Heart right ventricle (tissue), 16 donors: ENCODE measurements at regions not wholly inside any gene's neighbourhood (a gene's known extent, or its start where the extent isn't known, plus 50 kb on each side); places are given as distances from the start of the nearest gene placed in this dataset.

ENCODE experiments used
- ATAC-seq, 8 donors: fragments of 200-7000 bp; cut with Tn5 transposase; one replicate each; pipeline ENCODE4 v1.9.1; 2020; ENCODE audit warnings: mild to moderate bottlenecking in 8 of 8, moderate library complexity in 8 of 8, moderate number of reproducible peaks in 1 of 8
- DNase-seq, 2 donors: peaks; one replicate each; pipeline ENCODE4 v3.0.0-alpha.2; 2020
- H3K27ac ChIP-seq, 10 donors: fragments of 200-600 bp; sonication (generic) in 2 of 10; one replicate each; pipeline versions ENCODE4 v1.5.0 to v1.8.0; 2020 to 2022; ENCODE audit warnings: mild to moderate bottlenecking in 3 of 10
- H3K27me3 ChIP-seq, 7 donors: fragments of 200-600 bp; one replicate each; pipeline ENCODE4 v1.8.0; 2021 to 2022; ENCODE audit warnings: mild to moderate bottlenecking in 2 of 7
- H3K36me3 ChIP-seq, 9 donors: fragments of 200-600 bp; sonication (generic) in 1 of 9; one replicate each; pipeline versions ENCODE4 v1.5.0 to v1.8.0; 2020 to 2022; ENCODE audit warnings: mild to moderate bottlenecking in 2 of 9
- H3K4me1 ChIP-seq, 9 donors: fragments of 200-600 bp; sonication (generic) in 1 of 9; one replicate each; pipeline versions ENCODE4 v1.5.0 to v1.8.0; 2020 to 2022; ENCODE audit warnings: mild to moderate bottlenecking in 4 of 9
- H3K4me3 ChIP-seq, 10 donors: fragments of 200-600 bp; sonication (generic) in 2 of 10; one replicate each; pipeline versions ENCODE4 v1.5.0 to v1.8.0; 2020 to 2022; ENCODE audit warnings: mild to moderate bottlenecking in 7 of 10, moderate library complexity in 2 of 10
- H3K9me3 ChIP-seq, 11 donors: fragments of 200-600 bp in 10 of 11; sonication (generic) in 2 of 11; one replicate each; pipeline versions ENCODE4 v1.5.0 to v1.8.0; 2013 to 2022; ENCODE audit warnings: mild to moderate bottlenecking in 2 of 11, control low read depth in 1 of 11, moderate library complexity in 1 of 11
- WGBS, 2 donors: extraction: QIAGEN DNeasy Blood & Tissue Kit; methylation state at CpG; one replicate each; pipeline ENCODE4 v1.1.7; 2013; ENCODE audit warnings: inconsistent platforms in 1 of 2; 5-methylcytosine and 5-hydroxymethylcytosine counted together
- intact Hi-C, 10 donors: fragments of 100-400 bp; cut with DNase I; formaldehyde crosslinking; loops; one replicate each; pipeline versions ENCODE4 v1.11.1 to v1.14.2; 2022
- TF ChIP-seq, protein P1 (sequence below), 9 donors: fragments of 200-600 bp; sonication (generic) in 2 of 9; IDR thresholded peaks; one replicate each; pipeline versions ENCODE4 v1.5.0 to v1.8.0; 2021 to 2022; ENCODE audit warnings: antibody characterized with exemption in 9 of 9, mild to moderate bottlenecking in 5 of 9, moderate library complexity in 1 of 9
- donor health status: Arrhythmogenic right ventricular cardiomyopathy.
- donor health status: ischemic (EF 13 %, LVEDD 7.1; RV severe dilation, severe dysfunction).
- donor health status: healthy with polysubstance abuse.
- donor health status: DM: no; HTN: yes; CAD: no.
- donor health status: DM: no; HTN: no; CAD: no.
- donor health status: ischemic (EF 25% LVEDD 6.9; RV normal size, moderate dysfunction).
- donor health status: ischemic (EF 25% LVEDD 5.7; RV mildly dilated, moderate dysfunction).
- donor health status: healthy.
- donor health status: DM: yes; HTN: yes; CAD: no.
- donor health status: Ischemic cardiomyopathy.
- donor health status: ischemic (EF 35%, LVEDD 5.7; RV mildly dilated, moderate dysfunction).
- donor health status: nonischemic (EF 11% LVEDD 7.7; RV severe dilation, severe dysfunction).
- donor health status: DM: yes; HTN: yes; CAD: no.
- donor health status: PGD.
- donor health status: ischemic (EF 29% LVEDD 5.4; RV normal size, mild dysfunction).
- donor health status: nonischemic (EF 23%, LVEDD 6.1; RV moderate dilation, normal function).

DNA sequence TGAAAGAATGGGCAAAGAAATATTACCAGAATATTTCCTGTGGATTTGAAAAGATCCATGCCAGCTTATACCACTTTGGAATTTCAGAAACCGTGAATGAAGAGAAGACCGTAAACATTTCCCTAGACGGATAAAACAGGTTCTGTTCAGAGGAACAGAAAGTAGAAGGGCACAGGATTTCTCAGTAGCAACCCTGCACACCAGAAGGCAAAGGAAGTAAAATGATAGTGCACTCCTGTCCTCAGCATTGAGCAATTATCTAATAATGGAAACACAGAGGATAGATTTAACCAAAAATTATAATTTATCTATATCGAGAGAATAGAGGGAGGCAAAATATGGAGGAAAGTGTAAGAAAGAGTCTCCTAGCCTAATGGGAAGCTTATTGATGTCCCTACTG, 87.0 kb upstream of the ITGA6 start:
- intact Hi-C loops: no loop called here
- H3K36me3 ChIP-seq: no peaks in the 10 kb centered on the region
- TF ChIP-seq, protein P1, sequence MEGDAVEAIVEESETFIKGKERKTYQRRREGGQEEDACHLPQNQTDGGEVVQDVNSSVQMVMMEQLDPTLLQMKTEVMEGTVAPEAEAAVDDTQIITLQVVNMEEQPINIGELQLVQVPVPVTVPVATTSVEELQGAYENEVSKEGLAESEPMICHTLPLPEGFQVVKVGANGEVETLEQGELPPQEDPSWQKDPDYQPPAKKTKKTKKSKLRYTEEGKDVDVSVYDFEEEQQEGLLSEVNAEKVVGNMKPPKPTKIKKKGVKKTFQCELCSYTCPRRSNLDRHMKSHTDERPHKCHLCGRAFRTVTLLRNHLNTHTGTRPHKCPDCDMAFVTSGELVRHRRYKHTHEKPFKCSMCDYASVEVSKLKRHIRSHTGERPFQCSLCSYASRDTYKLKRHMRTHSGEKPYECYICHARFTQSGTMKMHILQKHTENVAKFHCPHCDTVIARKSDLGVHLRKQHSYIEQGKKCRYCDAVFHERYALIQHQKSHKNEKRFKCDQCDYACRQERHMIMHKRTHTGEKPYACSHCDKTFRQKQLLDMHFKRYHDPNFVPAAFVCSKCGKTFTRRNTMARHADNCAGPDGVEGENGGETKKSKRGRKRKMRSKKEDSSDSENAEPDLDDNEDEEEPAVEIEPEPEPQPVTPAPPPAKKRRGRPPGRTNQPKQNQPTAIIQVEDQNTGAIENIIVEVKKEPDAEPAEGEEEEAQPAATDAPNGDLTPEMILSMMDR (IDR thresholded peaks at IDR 0.05): no peak
- peaks cover 6 to 45% (median 25%) of the 10 kb centered on the region in 9 donors for H3K4me1 ChIP-seq
- peak overlapping the region in 8 of 10 donors; percentile 37 to 75 (median 57) for H3K27ac ChIP-seq
- H3K27me3 ChIP-seq: no peaks in the 10 kb centered on the region
- ATAC-seq (peak in 1 of 8 donors; percentile 43), DNase-seq (no peak)
- H3K9me3 ChIP-seq: peaks cover 0 to 17% (median 8%) of the 10 kb centered on the region in 11 donors
- 40 to 58% methylated on average over 4 of the region's 4 CpGs for WGBS, 2 donors
- peak overlapping the region in 3 of 10 donors; percentile 20 to 36 (median 35) for H3K4me3 ChIP-seq

DNA sequence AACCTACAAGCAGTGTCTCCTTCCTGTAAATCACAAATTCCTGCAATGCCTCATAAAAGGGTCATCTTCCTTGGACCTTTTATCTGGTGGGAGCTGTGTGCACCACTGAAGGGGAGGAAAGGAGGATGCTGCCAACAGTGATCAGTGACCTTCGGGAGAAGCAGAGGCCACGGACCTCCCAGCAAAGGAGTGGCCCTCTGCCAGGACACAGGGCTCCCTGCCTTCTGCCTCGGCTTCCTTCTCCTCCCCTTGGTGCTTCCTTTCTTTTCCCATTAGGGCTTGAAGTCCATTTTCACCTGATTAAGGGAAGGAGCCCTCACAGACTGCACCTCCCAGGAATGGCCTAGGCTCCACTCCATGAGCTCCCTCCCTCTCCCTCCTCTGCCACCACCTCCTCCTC, 85.3 kb upstream of the ITGA6 start:
- Histone ChIP-seq H3K27ac (peak overlapping the region in 6 of 10 donors; percentile 29 to 71 (median 44)), H3K27me3 (no peaks in the 10 kb centered on the region), H3K9me3 (peaks cover 0 to 23% (median 9%) of the 10 kb centered on the region in 11 donors), H3K4me1 (peaks cover 6 to 41% (median 25%) of the 10 kb centered on the region in 9 donors), H3K36me3 (no peaks in the 10 kb centered on the region), H3K4me3 (no peak overlapping the region)
- DNase-seq (peak in 1 of 2 donors; percentile 27), ATAC-seq (peak in 7 of 8 donors; percentile 22 to 65 (median 38))
- TF ChIP-seq, protein P1 (IDR thresholded peaks at IDR 0.05): no peak
- intact Hi-C loops: no loop called here
- 27 to 31% methylated on average over 3 of the region's 3 CpGs for WGBS, 2 donors

DNA sequence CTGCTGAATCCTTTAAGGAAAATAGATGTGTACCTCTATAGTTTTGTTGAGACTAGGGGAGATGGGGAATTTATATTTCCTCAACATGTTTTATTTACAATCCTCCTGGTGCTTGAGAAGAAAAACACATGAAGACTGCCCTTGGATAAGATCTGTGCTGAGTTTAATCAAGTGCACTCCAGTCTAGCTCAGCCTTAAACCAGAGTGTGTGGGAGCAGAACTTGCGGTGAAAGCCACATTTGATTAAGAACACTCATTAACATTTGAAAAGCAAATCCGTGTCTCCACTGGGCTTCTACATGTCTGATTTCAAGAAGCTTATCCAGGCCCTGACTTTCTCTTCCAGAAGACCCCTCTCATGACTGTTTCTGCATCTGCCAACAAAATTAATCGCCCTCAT, 84.8 kb upstream of the ITGA6 start:
- peaks cover 6 to 41% (median 25%) of the 10 kb centered on the region in 9 donors for H3K4me1 ChIP-seq
- intact Hi-C loops: no loop called here
- peaks cover 0 to 28% (median 12%) of the 10 kb centered on the region in 11 donors for H3K9me3 ChIP-seq
- DNase-seq: no peak
- H3K27ac ChIP-seq: peak overlapping the region in 2 of 10 donors; percentile 29 to 71
- TF ChIP-seq, protein P1 (IDR thresholded peaks at IDR 0.05): no peak
- no peak overlapping the region for H3K4me3 ChIP-seq
- H3K36me3 ChIP-seq: no peaks in the 10 kb centered on the region
- WGBS, 2 donors: 80 to 82% methylated on average over 3 of the region's 3 CpGs
- ATAC-seq: no peak
- no peaks in the 10 kb centered on the region for H3K27me3 ChIP-seq

DNA sequence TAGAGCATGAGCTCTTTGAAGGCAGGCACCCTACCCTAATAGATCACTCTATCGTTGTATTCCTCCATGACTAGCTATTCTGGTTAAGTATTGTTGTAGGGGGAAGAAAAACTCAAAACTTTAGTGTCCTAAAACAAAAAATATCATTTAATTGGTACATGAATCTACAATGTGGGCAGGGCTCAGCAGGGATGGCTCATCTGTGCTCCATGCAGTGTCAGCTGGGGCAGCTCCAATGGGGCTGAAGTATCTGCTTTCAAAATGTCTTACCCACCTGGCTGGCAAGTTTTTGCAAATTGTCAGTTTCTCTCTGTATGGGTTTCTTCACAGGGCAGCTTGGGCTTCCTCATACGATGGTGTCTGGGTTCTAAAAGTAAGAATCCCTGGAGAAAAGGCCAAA, 83.2 kb upstream of the ITGA6 start:
- WGBS, 2 donors: 95 to 98% methylated on average over 2 of the region's 2 CpGs

More for the DNA sequence above, 83.2 kb upstream of the ITGA6 start:
- Histone ChIP-seq H3K27ac (no peak overlapping the region), H3K4me3 (no peak overlapping the region), H3K4me1 (peaks cover 6 to 38% (median 25%) of the 10 kb centered on the region in 9 donors), H3K9me3 (peaks cover 0 to 35% (median 16%) of the 10 kb centered on the region in 11 donors), H3K27me3 (no peaks in the 10 kb centered on the region), H3K36me3 (no peaks in the 10 kb centered on the region)
- ATAC-seq (no peak), DNase-seq (no peak)
- TF ChIP-seq, protein P1 (IDR thresholded peaks at IDR 0.05): no peak
- intact Hi-C loops: no loop called here
